ENCODE measurements at regions not wholly inside any gene's neighbourhood (a gene's known extent, or its start where the extent isn't known, plus 50 kb on each side); places are given as distances from the start of the nearest gene placed in this dataset.
"Not testable (repeated sequence)": the region's sequence is repeated elsewhere in the genome, so short reads cannot be mapped to it uniquely, and the experiment has no call there.

GRCh38 chr14:43687921-43688320 is 819.2 kb downstream of the FSCB start:
- WGBS (ENCODE audit: insufficient coverage): no CpG with 5 or more reads among the region's 3 CpGs

DNA sequence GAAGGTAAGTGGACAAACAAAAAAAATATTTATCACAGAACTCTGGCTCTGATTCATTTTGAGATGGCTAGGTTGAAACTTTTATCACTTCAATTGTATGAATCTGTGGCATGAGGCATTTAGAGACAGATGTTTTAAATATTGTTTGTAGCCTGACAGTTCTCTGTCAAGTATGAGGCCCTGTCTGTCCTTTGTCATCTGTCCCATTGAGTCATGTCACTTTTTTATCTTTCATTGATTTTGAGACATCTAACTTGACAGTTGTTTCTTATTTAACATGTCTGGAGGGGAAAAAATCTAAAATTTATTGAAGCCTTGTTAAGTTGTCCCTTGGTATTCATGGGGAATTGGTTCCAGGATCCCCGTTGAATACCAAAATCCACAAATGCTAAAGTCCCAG is 829.5 kb downstream of the FSCB start:
- H3K9me3 ChIP-seq (replicated peaks; ENCODE audit: control insufficient read depth, low read depth, low read length): no peaks in the 10 kb centered on the region
- H3K27me3 ChIP-seq (ENCODE audit: control insufficient read depth, insufficient read depth, low read length): no peaks in the 10 kb centered on the region
- no peaks in the 10 kb centered on the region for H3K4me1 ChIP-seq (ENCODE audit: control insufficient read depth, insufficient read depth, low read length)
- H3K36me3 ChIP-seq (ENCODE audit: control insufficient read depth, insufficient read depth, low read length): no peaks in the 10 kb centered on the region
- WGBS (ENCODE audit: insufficient coverage): no CpG with 5 or more reads among the region's 1 CpG
- no peak overlapping the region for H3K4me3 ChIP-seq (ENCODE audit: low read length)
- DNase-seq: no peak
- no peak overlapping the region for H3K27ac ChIP-seq (ENCODE audit: low read length)

More at GRCh38 chr14:43687921-43688320, 819.2 kb downstream of the FSCB start:
- Histone ChIP-seq H3K4me1 (ENCODE audit: control insufficient read depth, insufficient read depth, low read length) (no peaks in the 10 kb centered on the region), H3K27me3 (ENCODE audit: control insufficient read depth, insufficient read depth, low read length) (no peaks in the 10 kb centered on the region), H3K27ac (ENCODE audit: low read length) (no peak overlapping the region), H3K36me3 (ENCODE audit: control insufficient read depth, insufficient read depth, low read length) (no peaks in the 10 kb centered on the region), H3K4me3 (ENCODE audit: low read length) (no peak overlapping the region), H3K9me3 (replicated peaks; ENCODE audit: control insufficient read depth, low read depth, low read length) (no peaks in the 10 kb centered on the region)
- DNase-seq: peak; percentile 80

DNA sequence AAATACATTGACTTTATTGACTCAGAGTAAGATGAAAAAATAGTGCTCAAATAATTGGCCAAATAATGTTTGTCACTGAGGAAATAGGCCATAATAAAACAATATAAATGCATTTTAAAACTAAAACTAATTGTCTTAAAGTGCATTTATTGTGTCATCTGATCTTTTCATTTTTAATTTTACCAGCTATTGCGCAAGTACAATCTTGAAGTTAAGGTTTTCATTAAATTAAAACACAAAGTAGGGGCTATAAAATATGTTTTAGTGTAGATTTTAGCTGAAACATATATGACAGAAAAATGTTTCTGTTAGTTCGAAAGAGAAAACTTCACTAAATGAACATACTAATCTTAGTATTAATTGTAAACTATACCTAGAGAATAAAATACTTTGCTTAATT is 832.8 kb downstream of the FSCB start:
- Histone ChIP-seq H3K4me3 (ENCODE audit: low read length) (no peak overlapping the region), H3K4me1 (ENCODE audit: control insufficient read depth, insufficient read depth, low read length) (no peaks in the 10 kb centered on the region), H3K27ac (ENCODE audit: low read length) (no peak overlapping the region), H3K27me3 (ENCODE audit: control insufficient read depth, insufficient read depth, low read length) (no peaks in the 10 kb centered on the region), H3K9me3 (replicated peaks; ENCODE audit: control insufficient read depth, low read depth, low read length) (no peaks in the 10 kb centered on the region), H3K36me3 (ENCODE audit: control insufficient read depth, insufficient read depth, low read length) (no peaks in the 10 kb centered on the region)
- no peak for DNase-seq
- no CpG with 5 or more reads among the region's 2 CpGs for WGBS (ENCODE audit: insufficient coverage)

- Histone ChIP-seq H3K36me3 (ENCODE audit: control insufficient read depth, insufficient read depth, low read length) (no peaks in the 10 kb centered on the region), H3K4me3 (ENCODE audit: low read length) (no peak overlapping the region), H3K27ac (ENCODE audit: low read length) (no peak overlapping the region), H3K9me3 (replicated peaks; ENCODE audit: control insufficient read depth, low read depth, low read length) (no peaks in the 10 kb centered on the region), H3K27me3 (ENCODE audit: control insufficient read depth, insufficient read depth, low read length) (no peaks in the 10 kb centered on the region), H3K4me1 (ENCODE audit: control insufficient read depth, insufficient read depth, low read length) (no peaks in the 10 kb centered on the region)
- WGBS (ENCODE audit: insufficient coverage): no CpG with 5 or more reads among the region's 3 CpGs
- DNase-seq: peak; percentile 69
These were observed 835.2 kb downstream of the FSCB start for GRCh38 chr14:43671716-43672485.

GRCh38 chr14:43669355-43669754 is 837.7 kb downstream of the FSCB start:
- H3K4me3 ChIP-seq (ENCODE audit: low read length): no peak overlapping the region
- H3K27me3 ChIP-seq (ENCODE audit: control insufficient read depth, insufficient read depth, low read length): no peaks in the 10 kb centered on the region
- DNase-seq: no peak
- H3K27ac ChIP-seq (ENCODE audit: low read length): no peak overlapping the region
- WGBS (ENCODE audit: insufficient coverage): no CpG with 5 or more reads among the region's 1 CpG
- no peaks in the 10 kb centered on the region for H3K9me3 ChIP-seq (replicated peaks; ENCODE audit: control insufficient read depth, low read depth, low read length)
- no peaks in the 10 kb centered on the region for H3K36me3 ChIP-seq (ENCODE audit: control insufficient read depth, insufficient read depth, low read length)
- H3K4me1 ChIP-seq (ENCODE audit: control insufficient read depth, insufficient read depth, low read length): no peaks in the 10 kb centered on the region

- Histone ChIP-seq H3K27me3 (ENCODE audit: control insufficient read depth, insufficient read depth, low read length) (no peaks in the 10 kb centered on the region), H3K36me3 (ENCODE audit: control insufficient read depth, insufficient read depth, low read length) (no peaks in the 10 kb centered on the region), H3K9me3 (replicated peaks; ENCODE audit: control insufficient read depth, low read depth, low read length) (no peaks in the 10 kb centered on the region), H3K4me3 (ENCODE audit: low read length) (no peak overlapping the region), H3K27ac (ENCODE audit: low read length) (no peak overlapping the region), H3K4me1 (ENCODE audit: control insufficient read depth, insufficient read depth, low read length) (no peaks in the 10 kb centered on the region)
- no peak for DNase-seq
- WGBS (ENCODE audit: insufficient coverage): 86% methylated on average over 9 of the region's 9 CpGs
These were observed 841.4 kb downstream of the FSCB start for GRCh38 chr14:43665570-43666267.

- H3K9me3 ChIP-seq (replicated peaks; ENCODE audit: control insufficient read depth, low read depth, low read length); H3K27me3 ChIP-seq (ENCODE audit: control insufficient read depth, insufficient read depth, low read length); DNase-seq; H3K4me1 ChIP-seq (ENCODE audit: control insufficient read depth, insufficient read depth, low read length); H3K27ac ChIP-seq (ENCODE audit: low read length); H3K4me3 ChIP-seq (ENCODE audit: low read length); H3K36me3 ChIP-seq (ENCODE audit: control insufficient read depth, insufficient read depth, low read length): not testable (repeated sequence)
- WGBS (ENCODE audit: insufficient coverage): no CpG with 5 or more reads among the region's 2 CpGs
These were observed 851.9 kb downstream of the FSCB start for GRCh38 chr14:43655194-43655593.

GRCh38 chr14:43651896-43652295 is 855.2 kb downstream of the FSCB start:
- Histone ChIP-seq H3K36me3 (ENCODE audit: control insufficient read depth, insufficient read depth, low read length) (no peaks in the 10 kb centered on the region), H3K27ac (ENCODE audit: low read length) (no peak overlapping the region), H3K27me3 (ENCODE audit: control insufficient read depth, insufficient read depth, low read length) (no peaks in the 10 kb centered on the region), H3K9me3 (replicated peaks; ENCODE audit: control insufficient read depth, low read depth, low read length) (peaks cover 9% of the 10 kb centered on the region), H3K4me1 (ENCODE audit: control insufficient read depth, insufficient read depth, low read length) (no peaks in the 10 kb centered on the region), H3K4me3 (ENCODE audit: low read length) (no peak overlapping the region)
- WGBS (ENCODE audit: insufficient coverage): no CpG with 5 or more reads among the region's 1 CpG
- DNase-seq: no peak

DNA sequence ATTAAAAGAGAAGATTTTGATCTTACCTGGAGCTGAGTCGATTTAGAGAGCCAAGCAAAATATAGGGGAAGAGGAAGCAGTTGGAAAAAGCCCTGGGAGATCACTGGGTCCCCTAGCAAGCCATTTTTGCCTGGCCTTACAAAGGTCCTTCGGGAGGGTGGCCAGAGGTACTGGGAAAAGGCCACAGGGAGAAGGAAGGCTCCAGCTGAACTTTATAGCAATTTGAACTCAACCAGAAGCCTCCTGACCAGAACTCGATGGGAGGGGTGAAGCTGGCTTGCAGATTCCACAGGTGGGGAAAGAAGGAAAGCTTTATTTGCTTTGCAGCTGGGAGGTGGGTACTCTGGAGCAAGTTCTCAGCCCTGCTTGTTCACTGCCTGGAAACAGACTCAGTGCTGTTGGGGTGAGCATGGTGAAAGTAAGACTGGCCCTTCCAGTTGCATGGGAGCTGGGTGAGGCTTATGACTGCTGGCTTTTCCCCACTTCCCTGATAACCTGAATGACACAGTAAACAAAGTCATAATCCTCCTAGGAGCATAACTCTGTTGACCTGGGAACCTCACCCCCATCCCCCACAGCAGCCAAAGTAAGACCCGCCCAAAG is 855.8 kb downstream of the FSCB start:
- Histone ChIP-seq H3K36me3 (ENCODE audit: control insufficient read depth, insufficient read depth, low read length) (no peaks in the 10 kb centered on the region), H3K4me3 (ENCODE audit: low read length) (no peak overlapping the region), H3K4me1 (ENCODE audit: control insufficient read depth, insufficient read depth, low read length) (no peaks in the 10 kb centered on the region), H3K27me3 (ENCODE audit: control insufficient read depth, insufficient read depth, low read length) (no peaks in the 10 kb centered on the region), H3K27ac (ENCODE audit: low read length) (no peak overlapping the region), H3K9me3 (replicated peaks; ENCODE audit: control insufficient read depth, low read depth, low read length) (peaks cover 9% of the 10 kb centered on the region)
- no peak for DNase-seq
- WGBS (ENCODE audit: insufficient coverage): 79% methylated on average over 4 of the region's 4 CpGs

- Histone ChIP-seq H3K27me3 (ENCODE audit: control insufficient read depth, insufficient read depth, low read length) (no peaks in the 10 kb centered on the region), H3K27ac (ENCODE audit: low read length) (no peak overlapping the region), H3K4me1 (ENCODE audit: control insufficient read depth, insufficient read depth, low read length) (no peaks in the 10 kb centered on the region), H3K4me3 (ENCODE audit: low read length) (no peak overlapping the region), H3K9me3 (replicated peaks; ENCODE audit: control insufficient read depth, low read depth, low read length) (peaks cover 9% of the 10 kb centered on the region), H3K36me3 (ENCODE audit: control insufficient read depth, insufficient read depth, low read length) (no peaks in the 10 kb centered on the region)
- no peak for DNase-seq
These were observed 857.6 kb downstream of the FSCB start for GRCh38 chr14:43649508-43649907.
